K562 (cell line): ENCODE measurements at regions not wholly inside any gene's neighbourhood (a gene's known extent, or its start where the extent isn't known, plus 50 kb on each side); places are given as distances from the start of the nearest gene placed in this dataset.

Experiments
- ATAC-seq: fragments of 200-7000 bp; cut with Tn5 transposase; 3 replicates; pipeline ENCODE4 v1.9.1; 2020; ENCODE audit warnings: moderate library complexity
- BruUV-seq: library from RNA; stranded (reverse); fragments of 400-500 nt; replicated peaks from 2 replicates; lab custom pipeline; 2021; lab: Mats Ljungman, UMichigan
- CTCF ChIA-PET: fragments of 300-600 bp; formaldehyde crosslinking; extraction: SDS; loops from one replicate; lab custom pipeline; 2021; ENCODE audit warnings: low intra/inter-chr PET ratio; lab: Yijun Ruan, JAX
- POLR2A ChIA-PET: fragments of 300-600, 350-650 bp; sonication (Branson Sonifier 250); formaldehyde crosslinking; extraction: SDS; loops from one replicate; lab custom pipeline; 2021; ENCODE audit warnings: antibody characterized with exemption, inconsistent platforms; lab: Yijun Ruan, JAX
- DNase-seq, 4 experiments: peaks; one replicate each; pipeline versions ENCODE4 v3.0.0 to v3.0.0-alpha.2; 2011 to 2018; ENCODE audit warnings: low spot score in 3 of 4, mixed read lengths in 3 of 4; ENCODE audit errors: extremely low read depth in 1 of 4
- FAIRE-seq: peaks from 2 replicates; lab custom pipeline; 2011; peaks lifted over from hg19 to GRCh38; lab: Jason Lieb, UNC
- H2AFZ ChIP-seq: 2 replicates; pipeline ENCODE4 v1.6.0; 2011; ENCODE audit warnings: low read depth, low read length, control low read depth, inconsistent platforms
- H3K27ac ChIP-seq: fragments of 200-600 bp; 3 replicates; pipeline ENCODE4 v1.8.0; 2011; ENCODE audit warnings: low read depth, mild to moderate bottlenecking, control low read depth, inconsistent platforms, low read length, moderate library complexity, mixed read lengths; ENCODE audit errors: extremely low read depth
- H3K27me3 ChIP-seq, 2 experiments: fragments of 300-600 bp in 1 of 2; 2 replicates in 1 of 2; 3 replicates in 1 of 2; pipeline versions ENCODE4 v1.6.0 to v1.8.0; 2011; ENCODE audit warnings: inconsistent platforms in 2 of 2, low read length in 2 of 2, mild to moderate bottlenecking in 1 of 2, mixed read lengths in 1 of 2, moderate library complexity in 1 of 2; ENCODE audit not compliant: control insufficient read depth in 2 of 2, insufficient read depth in 2 of 2
- H3K36me3 ChIP-seq: fragments of 300-600 bp; 3 replicates; pipeline ENCODE4 v1.8.0; 2011; ENCODE audit warnings: mild to moderate bottlenecking, low read length, inconsistent platforms; ENCODE audit not compliant: control insufficient read depth, insufficient read depth
- H3K4me1 ChIP-seq, 2 experiments: fragments of 200-600 bp in 1 of 2; replicated peaks in 1 of 2; 2 replicates in 1 of 2; 3 replicates in 1 of 2; pipeline versions ENCODE4 v1.5.1 to v1.8.0; 2011; ENCODE audit warnings: inconsistent platforms in 2 of 2, low read length in 2 of 2, mild to moderate bottlenecking in 1 of 2, mixed read lengths in 1 of 2, moderate library complexity in 1 of 2; ENCODE audit not compliant: control insufficient read depth in 2 of 2, insufficient read depth in 2 of 2
- H3K4me2 ChIP-seq: 2 replicates; pipeline ENCODE4 v1.6.1; 2011; ENCODE audit warnings: low read length, control low read depth, inconsistent platforms, mixed read lengths; ENCODE audit not compliant: insufficient read depth
- H3K4me3 ChIP-seq: fragments of 200-600 bp; sonication (generic), shearing (Covaris generic); 2 replicates; pipeline ENCODE4 v1.5.1; 2016; ENCODE audit warnings: control low read depth, inconsistent platforms
- H3K79me2 ChIP-seq: fragments of 200-600 bp; 3 replicates; pipeline ENCODE4 v1.8.0; 2011; ENCODE audit warnings: low read length, inconsistent platforms; ENCODE audit not compliant: control insufficient read depth, insufficient read depth
- H3K9ac ChIP-seq, 2 experiments: 2 replicates each; pipeline versions ENCODE4 v1.6.0 to v1.6.1; 2011; ENCODE audit warnings: low read depth in 2 of 2, low read length in 2 of 2, control low read depth in 1 of 2, inconsistent platforms in 1 of 2, mild to moderate bottlenecking in 1 of 2, mixed read lengths in 1 of 2; ENCODE audit not compliant: insufficient read depth in 1 of 2
- H3K9me1 ChIP-seq: one replicate; pipeline ENCODE4 v1.6.0; 2011; ENCODE audit warnings: inconsistent platforms, mild to moderate bottlenecking, low read length, moderate library complexity; ENCODE audit not compliant: control insufficient read depth, insufficient read depth
- H3K9me3 ChIP-seq: replicated peaks from 2 replicates; pipeline ENCODE4 v1.5.1; 2011; ENCODE audit warnings: low read depth, low read length, inconsistent platforms; ENCODE audit not compliant: control insufficient read depth, insufficient read depth
- H4K20me1 ChIP-seq: replicated peaks from 2 replicates; pipeline ENCODE4 v1.6.1; 2011; ENCODE audit warnings: low read length, inconsistent platforms, mixed read lengths; ENCODE audit not compliant: control insufficient read depth, insufficient read depth
- BDP1 ChIP-seq: IDR thresholded peaks from 3 replicates; pipeline ENCODE4 v1.6.1; 2011; ENCODE audit not compliant: insufficient read length, insufficient read depth
- CHD1 ChIP-seq: fragments of 200-600 bp; sonication (generic); IDR thresholded peaks from one replicate; pipeline ENCODE4 v1.6.1; 2012; ENCODE audit warnings: mild to moderate bottlenecking, moderate library complexity, low read length, inconsistent platforms
- ZKSCAN8 ChIP-seq: fragments of 200-800 bp; sonication (Bioruptor generic); IDR thresholded peaks from 2 replicates; pipeline ENCODE4 v1.6.1; 2016; ENCODE audit warnings: missing genetic modification characterization, missing compliant biosample characterization
- ZNF75A ChIP-seq: fragments of 450-650 bp; formaldehyde crosslinking; IDR thresholded peaks from 2 replicates; pipeline ENCODE4 v1.4.0; 2020; ENCODE audit warnings: mild to moderate bottlenecking
- WGBS: fragments of 100-300 bp; shearing (Covaris generic); methylation state at CpG from one replicate; pipeline ENCODE4 v1.1.6; 2016; ENCODE audit warnings: low coverage, mixed read lengths; ENCODE audit not compliant: insufficient coverage; ENCODE audit errors: missing lambda C conversion rate; 5-methylcytosine and 5-hydroxymethylcytosine counted together
- in situ Hi-C: fragments of 300-500 bp; cut with MboI; formaldehyde crosslinking; loops from 4 replicates; pipeline ENCODE4 v1.15.0; 2018; ENCODE audit warnings: inconsistent platforms, mixed read lengths
- intact Hi-C: fragments of 100-400 bp; cut with micrococcal nuclease; formaldehyde crosslinking; loops from 2 replicates; pipeline ENCODE4 v1.14.2; 2022
- TF ChIP-seq, protein P1 (sequence below): sonication (generic); formaldehyde crosslinking; IDR thresholded peaks from 2 replicates; pipeline ENCODE4 v1.8.0; 2023; ENCODE audit warnings: mild to moderate bottlenecking, missing genetic modification reagents
- TF ChIP-seq, protein P2 (sequence below): sonication (generic); formaldehyde crosslinking; IDR thresholded peaks from 2 replicates; pipeline ENCODE4 v1.4.0; 2020; ENCODE audit warnings: mild to moderate bottlenecking, missing genetic modification reagents
- TF ChIP-seq, protein P3 (sequence below): sonication (generic); formaldehyde crosslinking; IDR thresholded peaks from 2 replicates; pipeline ENCODE4 v1.8.1; 2023; ENCODE audit warnings: mild to moderate bottlenecking, missing genetic modification reagents

DNA sequence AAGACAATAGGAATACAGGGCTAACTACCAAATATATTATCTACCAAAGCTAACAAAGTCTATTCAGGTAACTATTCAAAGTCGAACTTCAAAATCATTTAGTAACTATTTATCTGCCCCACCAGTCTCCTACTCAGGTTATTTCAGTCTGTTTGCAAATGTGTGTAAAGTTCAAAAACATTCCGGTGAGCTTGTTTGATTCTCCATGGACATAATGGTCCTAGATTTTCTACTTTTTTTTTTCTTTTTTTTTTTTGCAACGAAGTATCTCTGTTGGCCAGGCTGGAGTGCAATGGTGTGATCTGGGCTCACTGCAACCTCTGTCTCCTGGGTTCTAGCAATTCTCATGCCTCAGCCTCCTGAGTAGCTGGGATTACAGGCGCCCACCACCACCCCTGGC lies 236.0 kb upstream of the FOXQ1 start:
- in situ Hi-C loops (no loop called here), intact Hi-C loops (no loop called here)
- Histone ChIP-seq H3K9ac (no peak overlapping the region), H4K20me1 (peaks cover 3% of the 10 kb centered on the region), H3K9me1 (no peaks in the 10 kb centered on the region), H3K9me3 (no peaks in the 10 kb centered on the region), H3K36me3 (no peaks in the 10 kb centered on the region), H3K4me3 (no peak overlapping the region), H3K27me3 (peaks cover 34 to 77% of the 10 kb centered on the region in 2 experiments), H2AFZ (no peak overlapping the region), H3K4me1 (peaks cover 0 to 3% of the 10 kb centered on the region in 2 experiments; a peak in 1 of 5 replicates), H3K79me2 (no peaks in the 10 kb centered on the region), H3K27ac (no peak overlapping the region), H3K4me2 (no peak overlapping the region)
- no peak for FAIRE-seq
- no peak for DNase-seq
- no TSS peak for BruUV-seq
- no peak for ATAC-seq
- CTCF ChIA-PET: no interaction called here
- WGBS: 0% methylated on average over 4 of the region's 4 CpGs
- TF ChIP-seq BDP1 (no peak), ZNF75A (CRISPR knock-in tag) (no peak), ZKSCAN8 (CRISPR knock-in tag) (no peak), CHD1 (no peak)
- TF ChIP-seq, protein P1, sequence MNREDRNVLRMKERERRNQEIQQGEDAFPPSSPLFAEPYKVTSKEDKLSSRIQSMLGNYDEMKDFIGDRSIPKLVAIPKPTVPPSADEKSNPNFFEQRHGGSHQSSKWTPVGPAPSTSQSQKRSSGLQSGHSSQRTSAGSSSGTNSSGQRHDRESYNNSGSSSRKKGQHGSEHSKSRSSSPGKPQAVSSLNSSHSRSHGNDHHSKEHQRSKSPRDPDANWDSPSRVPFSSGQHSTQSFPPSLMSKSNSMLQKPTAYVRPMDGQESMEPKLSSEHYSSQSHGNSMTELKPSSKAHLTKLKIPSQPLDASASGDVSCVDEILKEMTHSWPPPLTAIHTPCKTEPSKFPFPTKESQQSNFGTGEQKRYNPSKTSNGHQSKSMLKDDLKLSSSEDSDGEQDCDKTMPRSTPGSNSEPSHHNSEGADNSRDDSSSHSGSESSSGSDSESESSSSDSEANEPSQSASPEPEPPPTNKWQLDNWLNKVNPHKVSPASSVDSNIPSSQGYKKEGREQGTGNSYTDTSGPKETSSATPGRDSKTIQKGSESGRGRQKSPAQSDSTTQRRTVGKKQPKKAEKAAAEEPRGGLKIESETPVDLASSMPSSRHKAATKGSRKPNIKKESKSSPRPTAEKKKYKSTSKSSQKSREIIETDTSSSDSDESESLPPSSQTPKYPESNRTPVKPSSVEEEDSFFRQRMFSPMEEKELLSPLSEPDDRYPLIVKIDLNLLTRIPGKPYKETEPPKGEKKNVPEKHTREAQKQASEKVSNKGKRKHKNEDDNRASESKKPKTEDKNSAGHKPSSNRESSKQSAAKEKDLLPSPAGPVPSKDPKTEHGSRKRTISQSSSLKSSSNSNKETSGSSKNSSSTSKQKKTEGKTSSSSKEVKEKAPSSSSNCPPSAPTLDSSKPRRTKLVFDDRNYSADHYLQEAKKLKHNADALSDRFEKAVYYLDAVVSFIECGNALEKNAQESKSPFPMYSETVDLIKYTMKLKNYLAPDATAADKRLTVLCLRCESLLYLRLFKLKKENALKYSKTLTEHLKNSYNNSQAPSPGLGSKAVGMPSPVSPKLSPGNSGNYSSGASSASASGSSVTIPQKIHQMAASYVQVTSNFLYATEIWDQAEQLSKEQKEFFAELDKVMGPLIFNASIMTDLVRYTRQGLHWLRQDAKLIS: no peak
- TF ChIP-seq, protein P2, sequence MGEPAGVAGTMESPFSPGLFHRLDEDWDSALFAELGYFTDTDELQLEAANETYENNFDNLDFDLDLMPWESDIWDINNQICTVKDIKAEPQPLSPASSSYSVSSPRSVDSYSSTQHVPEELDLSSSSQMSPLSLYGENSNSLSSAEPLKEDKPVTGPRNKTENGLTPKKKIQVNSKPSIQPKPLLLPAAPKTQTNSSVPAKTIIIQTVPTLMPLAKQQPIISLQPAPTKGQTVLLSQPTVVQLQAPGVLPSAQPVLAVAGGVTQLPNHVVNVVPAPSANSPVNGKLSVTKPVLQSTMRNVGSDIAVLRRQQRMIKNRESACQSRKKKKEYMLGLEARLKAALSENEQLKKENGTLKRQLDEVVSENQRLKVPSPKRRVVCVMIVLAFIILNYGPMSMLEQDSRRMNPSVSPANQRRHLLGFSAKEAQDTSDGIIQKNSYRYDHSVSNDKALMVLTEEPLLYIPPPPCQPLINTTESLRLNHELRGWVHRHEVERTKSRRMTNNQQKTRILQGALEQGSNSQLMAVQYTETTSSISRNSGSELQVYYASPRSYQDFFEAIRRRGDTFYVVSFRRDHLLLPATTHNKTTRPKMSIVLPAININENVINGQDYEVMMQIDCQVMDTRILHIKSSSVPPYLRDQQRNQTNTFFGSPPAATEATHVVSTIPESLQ (CRISPR knock-in tag): no peak
- TF ChIP-seq, protein P3, sequence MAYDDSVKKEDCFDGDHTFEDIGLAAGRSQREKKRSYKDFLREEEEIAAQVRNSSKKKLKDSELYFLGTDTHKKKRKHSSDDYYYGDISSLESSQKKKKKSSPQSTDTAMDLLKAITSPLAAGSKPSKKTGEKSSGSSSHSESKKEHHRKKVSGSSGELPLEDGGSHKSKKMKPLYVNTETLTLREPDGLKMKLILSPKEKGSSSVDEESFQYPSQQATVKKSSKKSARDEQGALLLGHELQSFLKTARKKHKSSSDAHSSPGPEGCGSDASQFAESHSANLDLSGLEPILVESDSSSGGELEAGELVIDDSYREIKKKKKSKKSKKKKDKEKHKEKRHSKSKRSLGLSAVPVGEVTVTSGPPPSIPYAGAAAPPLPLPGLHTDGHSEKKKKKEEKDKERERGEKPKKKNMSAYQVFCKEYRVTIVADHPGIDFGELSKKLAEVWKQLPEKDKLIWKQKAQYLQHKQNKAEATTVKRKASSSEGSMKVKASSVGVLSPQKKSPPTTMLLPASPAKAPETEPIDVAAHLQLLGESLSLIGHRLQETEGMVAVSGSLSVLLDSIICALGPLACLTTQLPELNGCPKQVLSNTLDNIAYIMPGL (CRISPR knock-in tag): no peak
- POLR2A ChIA-PET: interaction anchor here (1.1 kb wide), 1 partner anchor 11 kb away, joined by 3 read pairs; no protein-coding TSS in a partner anchor
